HG03175 (cell line): ENCODE measurements at regions not wholly inside any gene's neighbourhood (a gene's known extent, or its start where the extent isn't known, plus 50 kb on each side); places are given as distances from the start of the nearest gene placed in this dataset.

Source experiments
- ATAC-seq: cut with Tn5 transposase; IDR thresholded peaks from one replicate; pipeline ENCODE4 v1.9.1; 2021; ENCODE audit warnings: mild to moderate bottlenecking, moderate library complexity; ENCODE audit not compliant: unreplicated experiment

- ATAC-seq, result no peak
Observed at GRCh38 chr7:130909881-130910672, 176.1 kb upstream of the KLF14 start.

- no peak for ATAC-seq
Observed at GRCh38 chr7:130910949-130911944, 177.2 kb upstream of the KLF14 start.

GRCh38 chr7:130912082-130912861 is 178.3 kb upstream of the KLF14 start:
- ATAC-seq, result no peak

- peak; percentile 93 for ATAC-seq
Observed at GRCh38 chr7:130912862-130913638, 179.0 kb upstream of the KLF14 start.

GRCh38 chr7:130913639-130914553 is 179.9 kb upstream of the KLF14 start:
- no peak for ATAC-seq

- ATAC-seq, result no peak
Observed at GRCh38 chr7:130914554-130915294, 180.7 kb upstream of the KLF14 start.

GRCh38 chr7:130917669-130918128 is 183.7 kb upstream of the KLF14 start:
- no peak for ATAC-seq

GRCh38 chr7:130918129-130919052 is 184.4 kb upstream of the KLF14 start:
- no peak for ATAC-seq

GRCh38 chr7:130919316-130920103 is 185.5 kb upstream of the KLF14 start:
- ATAC-seq, result no peak

- ATAC-seq, result no peak
Observed at GRCh38 chr7:130920122-130920521, 186.1 kb upstream of the KLF14 start.

GRCh38 chr7:130921391-130922180 is 187.6 kb upstream of the KLF14 start:
- no peak for ATAC-seq

- ATAC-seq, result no peak
Observed at GRCh38 chr7:130922206-130923112, 188.5 kb upstream of the KLF14 start.

- no peak for ATAC-seq
Observed at GRCh38 chr7:130923365-130923764, 189.4 kb upstream of the KLF14 start.

GRCh38 chr7:130923930-130924329 is 189.9 kb upstream of the KLF14 start:
- ATAC-seq, result no peak
